Calu3 (cell line): ENCODE measurements at regions not wholly inside any gene's neighbourhood (a gene's known extent, or its start where the extent isn't known, plus 50 kb on each side); places are given as distances from the start of the nearest gene placed in this dataset.

ENCODE experiments used
- BruUV-seq: library from RNA; stranded (reverse); fragments of 400-500 nt; replicated peaks from 2 replicates; lab custom pipeline; 2021; lab: Mats Ljungman, UMichigan
- CTCF ChIA-PET: fragments of 300-600 bp; sonication (Branson Sonifier 250); formaldehyde crosslinking; loops from one replicate; lab custom pipeline; 2022; ENCODE audit warnings: antibody characterized with exemption; lab: Charles Lee
- DNase-seq: peaks from one replicate; pipeline ENCODE4 v3.0.0; 2022
- H3K27ac Mint-ChIP-seq: one replicate; pipeline ENCODE4 v1.8.0; 2022; ENCODE audit warnings: mixed read lengths; ENCODE audit not compliant: unreplicated experiment
- H3K27me3 Mint-ChIP-seq: one replicate; pipeline ENCODE4 v1.8.0; 2022; ENCODE audit warnings: mixed read lengths; ENCODE audit not compliant: unreplicated experiment
- H3K36me3 Mint-ChIP-seq: one replicate; pipeline ENCODE4 v1.8.0; 2022; ENCODE audit warnings: mild to moderate bottlenecking, moderate library complexity, mixed read lengths; ENCODE audit not compliant: insufficient read depth, unreplicated experiment
- H3K4me1 Mint-ChIP-seq: one replicate; pipeline ENCODE4 v1.8.0; 2022; ENCODE audit warnings: mild to moderate bottlenecking, low read depth, mixed read lengths; ENCODE audit not compliant: unreplicated experiment
- H3K4me3 Mint-ChIP-seq: one replicate; pipeline ENCODE4 v1.8.0; 2022; ENCODE audit warnings: mild to moderate bottlenecking, low read depth, moderate library complexity, mixed read lengths; ENCODE audit not compliant: unreplicated experiment
- H3K9me3 Mint-ChIP-seq: one replicate; pipeline ENCODE4 v1.8.0; 2022; ENCODE audit warnings: low read depth, mixed read lengths; ENCODE audit not compliant: unreplicated experiment
- intact Hi-C: fragments of 100-400 bp; cut with micrococcal nuclease; formaldehyde crosslinking; loops from one replicate; pipeline ENCODE4 v1.10.0; 2022; ENCODE audit not compliant: unreplicated experiment
- TF ChIP-seq, protein P1 (sequence below): fragments of 200-600 bp; IDR thresholded peaks from one replicate; pipeline ENCODE4 v1.8.0; 2022; ENCODE audit warnings: antibody characterized with exemption; ENCODE audit not compliant: unreplicated experiment

DNA sequence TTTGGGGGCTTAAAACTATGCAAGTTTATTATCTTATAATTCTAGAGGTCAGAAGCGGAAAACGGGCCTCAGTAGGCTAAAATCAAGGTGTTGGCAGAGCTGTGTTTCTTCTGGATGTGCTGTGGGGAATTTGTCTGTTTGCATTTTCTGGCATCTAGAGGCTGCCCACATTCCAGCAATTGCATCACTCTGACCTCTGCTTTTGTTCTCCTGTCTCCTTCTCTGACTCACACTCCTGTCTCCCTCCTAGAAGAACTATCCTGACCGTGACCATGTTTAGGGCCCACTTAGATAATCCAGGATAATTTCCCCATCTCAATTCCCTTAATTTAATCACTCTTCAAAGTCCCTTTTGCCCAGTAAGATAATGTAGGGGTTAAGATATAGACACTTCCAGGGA is 127.4 kb upstream of the DEPDC1 start:
- Mint-ChIP-seq H3K27me3 (no peaks in the 10 kb centered on the region), H3K9me3 (peaks cover 5% of the 10 kb centered on the region), H3K4me1 (peaks cover 9% of the 10 kb centered on the region), H3K36me3 (no peaks in the 10 kb centered on the region), H3K27ac (no peak overlapping the region), H3K4me3 (no peak overlapping the region)
- TF ChIP-seq, protein P1, sequence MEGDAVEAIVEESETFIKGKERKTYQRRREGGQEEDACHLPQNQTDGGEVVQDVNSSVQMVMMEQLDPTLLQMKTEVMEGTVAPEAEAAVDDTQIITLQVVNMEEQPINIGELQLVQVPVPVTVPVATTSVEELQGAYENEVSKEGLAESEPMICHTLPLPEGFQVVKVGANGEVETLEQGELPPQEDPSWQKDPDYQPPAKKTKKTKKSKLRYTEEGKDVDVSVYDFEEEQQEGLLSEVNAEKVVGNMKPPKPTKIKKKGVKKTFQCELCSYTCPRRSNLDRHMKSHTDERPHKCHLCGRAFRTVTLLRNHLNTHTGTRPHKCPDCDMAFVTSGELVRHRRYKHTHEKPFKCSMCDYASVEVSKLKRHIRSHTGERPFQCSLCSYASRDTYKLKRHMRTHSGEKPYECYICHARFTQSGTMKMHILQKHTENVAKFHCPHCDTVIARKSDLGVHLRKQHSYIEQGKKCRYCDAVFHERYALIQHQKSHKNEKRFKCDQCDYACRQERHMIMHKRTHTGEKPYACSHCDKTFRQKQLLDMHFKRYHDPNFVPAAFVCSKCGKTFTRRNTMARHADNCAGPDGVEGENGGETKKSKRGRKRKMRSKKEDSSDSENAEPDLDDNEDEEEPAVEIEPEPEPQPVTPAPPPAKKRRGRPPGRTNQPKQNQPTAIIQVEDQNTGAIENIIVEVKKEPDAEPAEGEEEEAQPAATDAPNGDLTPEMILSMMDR: no peak
- intact Hi-C loops: no loop called here
- no TSS peak for BruUV-seq
- DNase-seq: no peak
- CTCF ChIA-PET: no interaction called here

DNA sequence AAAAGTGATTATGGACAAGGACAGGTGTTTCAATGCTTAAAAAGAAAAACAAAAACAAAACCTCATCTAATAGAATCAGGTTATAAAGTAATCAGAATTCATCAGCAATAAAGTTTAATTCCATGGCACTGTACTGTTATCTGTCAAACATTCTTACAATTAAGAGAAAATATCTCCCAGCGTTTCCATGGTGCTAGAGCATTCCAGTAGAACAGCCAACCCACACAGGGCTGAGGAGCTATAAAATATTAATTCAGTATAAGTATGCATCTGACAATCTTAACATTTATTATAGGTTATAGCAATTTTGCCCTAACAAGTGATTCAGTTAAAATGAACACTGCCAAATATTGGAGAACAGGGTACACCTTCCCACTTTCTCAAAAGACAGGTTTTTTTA is 128.7 kb upstream of the DEPDC1 start:
- H3K36me3 Mint-ChIP-seq: no peaks in the 10 kb centered on the region
- DNase-seq: no peak
- H3K4me3 Mint-ChIP-seq: no peak overlapping the region
- no peak overlapping the region for H3K27ac Mint-ChIP-seq
- BruUV-seq: no TSS peak
- no peaks in the 10 kb centered on the region for H3K27me3 Mint-ChIP-seq
- intact Hi-C loops: no loop called here
- peaks cover 9% of the 10 kb centered on the region for H3K4me1 Mint-ChIP-seq
- H3K9me3 Mint-ChIP-seq: peaks cover 5% of the 10 kb centered on the region
- CTCF ChIA-PET: no interaction called here
- TF ChIP-seq, protein P1: no peak

DNA sequence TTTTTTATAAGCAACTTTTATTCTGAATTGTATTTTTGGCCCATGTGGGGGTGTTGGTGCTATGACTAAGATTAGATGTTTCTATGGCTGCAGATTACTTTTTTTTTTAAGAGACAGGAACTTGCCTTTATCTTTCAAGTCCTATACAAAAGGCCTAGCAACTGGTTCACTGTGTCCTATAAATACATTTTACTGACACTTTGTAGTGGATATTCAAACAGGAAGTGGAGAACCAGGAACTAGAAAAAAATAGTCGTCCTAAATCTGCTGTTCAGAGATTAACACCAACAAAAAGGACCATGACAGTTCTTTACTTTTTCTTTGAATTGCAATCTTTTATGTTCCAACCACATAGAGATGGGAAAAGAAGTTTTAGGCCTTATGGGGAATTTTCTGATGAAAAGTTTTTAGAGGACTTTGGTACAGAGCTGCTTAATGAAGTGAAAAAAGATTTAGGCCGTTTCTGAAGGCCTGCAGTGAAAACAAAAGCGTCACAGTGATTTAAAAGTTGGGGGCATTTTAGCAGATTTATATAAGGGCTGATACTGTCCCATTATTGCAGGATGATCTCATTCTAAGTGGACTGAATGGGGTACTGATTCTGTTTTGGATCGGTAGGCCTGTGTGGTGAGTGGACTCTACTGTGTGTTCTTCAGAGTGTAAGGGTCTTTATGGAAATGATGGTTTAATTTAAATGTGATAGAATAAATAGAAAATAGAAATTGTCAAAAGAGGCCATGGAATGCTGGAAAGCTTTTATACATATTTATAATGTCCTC is 136.4 kb upstream of the DEPDC1 start:
- H3K4me1 Mint-ChIP-seq: no peaks in the 10 kb centered on the region
- no TSS peak for BruUV-seq
- CTCF ChIA-PET: no interaction called here
- no peaks in the 10 kb centered on the region for H3K9me3 Mint-ChIP-seq
- H3K36me3 Mint-ChIP-seq: no peaks in the 10 kb centered on the region
- H3K27me3 Mint-ChIP-seq: no peaks in the 10 kb centered on the region
- intact Hi-C loops: no loop called here
- no peak for DNase-seq
- TF ChIP-seq, protein P1: no peak
- H3K27ac Mint-ChIP-seq: no peak overlapping the region
- no peak overlapping the region for H3K4me3 Mint-ChIP-seq

DNA sequence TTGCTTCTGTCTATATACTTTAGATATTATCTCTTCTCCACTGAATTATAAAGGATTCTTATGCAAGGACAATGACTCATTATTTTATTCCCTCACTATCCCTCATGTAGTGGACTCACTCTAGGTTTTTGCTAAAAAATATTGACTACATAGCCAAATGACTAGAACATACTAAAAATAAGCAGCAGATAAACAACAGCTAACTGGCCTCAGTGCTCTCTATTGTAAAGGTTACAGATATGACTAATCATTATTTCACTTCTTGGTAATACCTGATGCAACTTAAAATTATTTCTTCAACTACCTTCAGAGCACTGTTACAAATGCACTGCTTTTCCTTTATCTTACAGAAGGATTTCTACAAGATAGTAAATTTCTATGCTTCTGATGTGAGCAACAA is 147.6 kb upstream of the DEPDC1 start:
- no peaks in the 10 kb centered on the region for H3K36me3 Mint-ChIP-seq
- no peaks in the 10 kb centered on the region for H3K4me1 Mint-ChIP-seq
- CTCF ChIA-PET: no interaction called here
- no peak for DNase-seq
- H3K9me3 Mint-ChIP-seq: no peaks in the 10 kb centered on the region
- intact Hi-C loops: no loop called here
- BruUV-seq: no TSS peak
- H3K27ac Mint-ChIP-seq: no peak overlapping the region
- TF ChIP-seq, protein P1: no peak
- no peak overlapping the region for H3K4me3 Mint-ChIP-seq
- H3K27me3 Mint-ChIP-seq: no peaks in the 10 kb centered on the region
